ENCODE measurements at regions not wholly inside any gene's neighbourhood (a gene's known extent, or its start where the extent isn't known, plus 50 kb on each side); places are given as distances from the start of the nearest gene placed in this dataset.

GRCh38 chr1:208781391-208782045 is 537.3 kb upstream of the PLXNA2 start:
- CTCF ChIA-PET = no interaction called here
- no peak overlapping the region for H3K27ac Mint-ChIP-seq
- H3K27me3 Mint-ChIP-seq = no peaks in the 10 kb centered on the region
- no peak for TF ChIP-seq CTCF (IDR thresholded peaks at IDR 0.05)
- DNase-seq = no peak
- H3K4me3 Mint-ChIP-seq = no peak overlapping the region
- H3K36me3 Mint-ChIP-seq (ENCODE audit: low read depth) = no peaks in the 10 kb centered on the region
- intact Hi-C loops (cut with micrococcal nuclease) = no loop called here
- ATAC-seq = no peak
- no peaks in the 10 kb centered on the region for H3K9me3 Mint-ChIP-seq
- no peaks in the 10 kb centered on the region for H3K4me1 Mint-ChIP-seq (ENCODE audit: low read depth)
- POLR2A ChIA-PET = no interaction called here

GRCh38 chr1:208782186-208782585 is 538.0 kb upstream of the PLXNA2 start:
- CTCF ChIA-PET = no interaction called here
- Mint-ChIP-seq H3K4me3 (no peak overlapping the region), H3K4me1 (ENCODE audit: low read depth) (no peaks in the 10 kb centered on the region), H3K27me3 (no peaks in the 10 kb centered on the region), H3K9me3 (no peaks in the 10 kb centered on the region), H3K27ac (no peak overlapping the region), H3K36me3 (ENCODE audit: low read depth) (no peaks in the 10 kb centered on the region)
- POLR2A ChIA-PET = no interaction called here
- ATAC-seq (no peak), DNase-seq (no peak)
- TF ChIP-seq CTCF (IDR thresholded peaks at IDR 0.05) = no peak
- intact Hi-C loops (cut with micrococcal nuclease) = no loop called here

- no peak for TF ChIP-seq CTCF (IDR thresholded peaks at IDR 0.05)
- ATAC-seq (no peak), DNase-seq (no peak)
- Mint-ChIP-seq H3K27ac (no peak overlapping the region), H3K4me3 (no peak overlapping the region), H3K4me1 (ENCODE audit: low read depth) (no peaks in the 10 kb centered on the region), H3K36me3 (ENCODE audit: low read depth) (no peaks in the 10 kb centered on the region), H3K9me3 (no peaks in the 10 kb centered on the region), H3K27me3 (peaks cover 6% of the 10 kb centered on the region)
- intact Hi-C loops (cut with micrococcal nuclease) = no loop called here
- POLR2A ChIA-PET = no interaction called here
- CTCF ChIA-PET = no interaction called here
These were observed 541.4 kb upstream of the PLXNA2 start for GRCh38 chr1:208785629-208786028.

- POLR2A ChIA-PET = no interaction called here
- CTCF ChIA-PET = no interaction called here
These were observed 543.0 kb upstream of the PLXNA2 start for GRCh38 chr1:208787219-208787618.

GRCh38 chr1:208788013-208788540 is 543.9 kb upstream of the PLXNA2 start:
- Mint-ChIP-seq H3K9me3 (no peaks in the 10 kb centered on the region), H3K27ac (no peak overlapping the region), H3K27me3 (peaks cover 8% of the 10 kb centered on the region), H3K4me3 (no peak overlapping the region), H3K4me1 (ENCODE audit: low read depth) (no peaks in the 10 kb centered on the region), H3K36me3 (ENCODE audit: low read depth) (no peaks in the 10 kb centered on the region)
- intact Hi-C loops (cut with micrococcal nuclease) = no loop called here
- ChIA-PET POLR2A (no interaction called here), CTCF (no interaction called here)
- ATAC-seq (no peak), DNase-seq (no peak)
- TF ChIP-seq CTCF (IDR thresholded peaks at IDR 0.05) = no peak

More at GRCh38 chr1:208787219-208787618, 543.0 kb upstream of the PLXNA2 start:
- no peaks in the 10 kb centered on the region for H3K4me1 Mint-ChIP-seq (ENCODE audit: low read depth)
- no peaks in the 10 kb centered on the region for H3K36me3 Mint-ChIP-seq (ENCODE audit: low read depth)
- peaks cover 8% of the 10 kb centered on the region for H3K27me3 Mint-ChIP-seq
- DNase-seq (no peak), ATAC-seq (no peak)
- H3K4me3 Mint-ChIP-seq = no peak overlapping the region
- H3K27ac Mint-ChIP-seq = no peak overlapping the region
- intact Hi-C loops (cut with micrococcal nuclease) = no loop called here
- TF ChIP-seq CTCF (IDR thresholded peaks at IDR 0.05) = no peak
- no peaks in the 10 kb centered on the region for H3K9me3 Mint-ChIP-seq
